NCI-H2107 (cell line): ENCODE measurements at regions not wholly inside any gene's neighbourhood (a gene's known extent, or its start where the extent isn't known, plus 50 kb on each side); places are given as distances from the start of the nearest gene placed in this dataset.

Source experiments
- DNase-seq: peaks from one replicate; lab custom pipeline; 2025; lab: John Stamatoyannopoulos, UW

- DNase-seq, result no peak
Observed at GRCh38 chr14:101453225-101453624, 108.1 kb upstream of the DIO3 start.

GRCh38 chr14:101454229-101454628 lies 107.1 kb upstream of the DIO3 start:
- DNase-seq, result no peak

- DNase-seq, result no peak
Observed at GRCh38 chr14:101456246-101457175, 104.8 kb upstream of the DIO3 start.

- no peak for DNase-seq
Observed at GRCh38 chr14:101457301-101457935, 103.9 kb upstream of the DIO3 start.

- DNase-seq, result no peak
Observed at GRCh38 chr14:101457936-101458740, 103.2 kb upstream of the DIO3 start.

- no peak for DNase-seq
Observed at GRCh38 chr14:101458741-101459550, 102.3 kb upstream of the DIO3 start.

GRCh38 chr14:101459551-101459900 lies 101.8 kb upstream of the DIO3 start:
- DNase-seq, result no peak

GRCh38 chr14:101460521-101460920 lies 100.8 kb upstream of the DIO3 start:
- no peak for DNase-seq

- DNase-seq, result no peak
Observed at GRCh38 chr14:101460986-101461750, 100.1 kb upstream of the DIO3 start.

- DNase-seq, result no peak
Observed at GRCh38 chr14:101461891-101462290, 99.4 kb upstream of the DIO3 start.

- DNase-seq, result no peak
Observed at GRCh38 chr14:101462726-101463565, 98.3 kb upstream of the DIO3 start.

GRCh38 chr14:101463566-101464171 lies 97.6 kb upstream of the DIO3 start:
- no peak for DNase-seq

GRCh38 chr14:101464310-101464983 lies 96.8 kb upstream of the DIO3 start:
- no peak for DNase-seq

GRCh38 chr14:101464984-101465794 lies 96.1 kb upstream of the DIO3 start:
- DNase-seq, result no peak

GRCh38 chr14:101465795-101466448 lies 95.4 kb upstream of the DIO3 start:
- DNase-seq, result no peak

- no peak for DNase-seq
Observed at GRCh38 chr14:101466456-101467180, 94.7 kb upstream of the DIO3 start.
